GM08714 (cell line): ENCODE measurements at regions not wholly inside any gene's neighbourhood (a gene's known extent, or its start where the extent isn't known, plus 50 kb on each side); places are given as distances from the start of the nearest gene placed in this dataset.
"Not testable (repeated sequence)": the region's sequence is repeated elsewhere in the genome, so short reads cannot be mapped to it uniquely, and the experiment has no call there.

Experiments used
- H3K4me3 ChIP-seq: fragments of 200-500 bp; sonication (Bioruptor generic); 2 replicates; pipeline ENCODE4 v1.5.1; 2014; ENCODE audit warnings: mild to moderate bottlenecking, low read length, inconsistent platforms
- ZNF274 ChIP-seq: IDR thresholded peaks from 2 replicates; pipeline ENCODE4 v1.6.1; 2012; ENCODE audit warnings: mild to moderate bottlenecking, low read depth, low read length

DNA sequence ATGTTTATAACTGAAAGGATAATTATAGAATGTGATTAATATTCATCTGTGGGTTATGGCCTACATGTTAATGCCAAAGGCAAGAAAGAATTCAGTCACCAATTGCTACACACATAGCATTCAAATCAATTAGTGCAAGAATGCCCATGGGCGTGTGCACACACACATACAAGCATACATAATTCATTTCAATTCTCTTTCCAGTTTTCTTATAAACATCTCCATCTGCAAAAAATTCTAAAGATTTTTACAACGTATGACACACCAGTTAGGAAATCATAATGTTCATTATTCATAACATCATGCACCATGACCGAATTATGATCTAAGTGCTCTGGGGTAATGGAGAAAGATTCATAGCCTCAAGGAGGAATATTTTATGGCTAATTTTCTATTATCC lies 111.0 kb upstream of the ADTRP start:
- no peak for TF ChIP-seq ZNF274
- H3K4me3 ChIP-seq = no peak overlapping the region

DNA sequence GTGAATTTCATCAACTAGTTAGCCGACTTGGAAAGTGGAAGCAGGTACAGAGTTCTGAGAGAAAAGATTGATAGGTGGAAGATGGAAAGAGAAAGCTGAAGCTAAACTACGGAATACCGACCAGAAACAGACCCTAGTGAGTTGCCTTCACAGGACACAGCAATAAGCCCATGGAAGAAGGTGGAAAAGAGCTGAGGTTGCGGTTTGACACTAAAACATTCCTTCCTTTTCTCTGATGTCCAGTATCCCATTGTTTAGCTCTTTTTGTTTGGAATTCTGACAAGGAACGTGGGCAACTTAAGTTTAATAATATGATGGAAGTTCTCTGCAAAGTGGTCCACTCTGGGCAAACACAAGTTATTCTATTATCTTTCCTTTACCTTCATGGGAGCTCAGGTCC lies 110.1 kb upstream of the ADTRP start:
- H3K4me3 ChIP-seq = no peak overlapping the region
- no peak for TF ChIP-seq ZNF274

DNA sequence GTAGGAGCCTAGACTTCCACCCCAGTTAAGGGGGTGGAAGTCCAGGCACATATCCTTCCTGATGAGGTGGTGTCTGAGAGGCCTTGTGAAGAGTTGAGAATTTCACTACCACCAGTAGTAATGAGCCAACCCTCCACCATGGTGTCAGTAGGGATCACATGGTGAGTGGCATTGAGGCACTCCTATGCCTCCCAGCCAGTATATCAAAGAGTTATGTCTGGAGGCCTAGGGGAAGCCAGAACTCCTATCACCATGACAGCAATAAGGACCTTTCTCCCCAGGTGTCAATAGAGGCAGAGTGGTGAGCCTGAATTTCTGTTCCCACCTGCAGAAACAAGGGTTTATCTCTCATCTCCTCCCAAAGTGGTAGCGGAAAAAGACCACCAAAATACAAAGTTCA lies 106.6 kb upstream of the ADTRP start:
- TF ChIP-seq ZNF274 = no peak
- no peak overlapping the region for H3K4me3 ChIP-seq

DNA sequence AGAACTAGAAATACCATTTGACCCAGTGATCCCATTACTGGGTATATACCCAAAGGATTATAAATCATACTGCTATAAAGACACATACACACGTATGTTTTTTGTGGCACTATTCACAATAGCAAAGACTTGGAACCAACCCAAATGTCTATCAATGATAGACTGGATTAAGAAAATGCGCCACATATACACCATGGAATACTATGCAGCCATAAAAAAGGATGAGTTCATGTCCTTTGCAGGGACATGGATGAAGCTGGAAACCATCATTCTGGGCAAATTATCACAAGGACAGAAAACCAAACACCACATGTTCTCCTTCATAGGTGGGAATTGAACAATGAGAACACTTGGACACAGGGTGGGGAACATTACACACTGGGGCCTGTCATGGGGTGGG lies 104.9 kb upstream of the ADTRP start:
- not testable (repeated sequence) for H3K4me3 ChIP-seq

DNA sequence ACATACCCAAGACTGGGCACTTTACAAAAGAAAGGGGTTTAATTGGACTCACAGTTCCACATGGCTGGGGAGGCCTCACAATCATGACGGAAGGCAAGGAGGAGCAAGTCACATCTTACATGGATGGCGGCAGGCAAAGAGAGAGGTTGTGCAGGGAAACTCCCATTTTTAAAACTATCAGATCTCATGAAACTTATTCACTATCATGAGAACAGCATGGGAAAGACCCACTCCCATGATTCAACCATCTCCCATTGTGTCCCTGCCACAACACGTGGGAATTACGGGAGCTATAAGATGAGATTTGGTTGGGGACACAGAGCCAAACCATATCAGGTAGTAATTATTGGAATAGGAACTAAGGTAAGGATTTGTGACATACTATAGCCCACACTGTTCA lies 101.6 kb upstream of the ADTRP start:
- not testable (repeated sequence) for H3K4me3 ChIP-seq

DNA sequence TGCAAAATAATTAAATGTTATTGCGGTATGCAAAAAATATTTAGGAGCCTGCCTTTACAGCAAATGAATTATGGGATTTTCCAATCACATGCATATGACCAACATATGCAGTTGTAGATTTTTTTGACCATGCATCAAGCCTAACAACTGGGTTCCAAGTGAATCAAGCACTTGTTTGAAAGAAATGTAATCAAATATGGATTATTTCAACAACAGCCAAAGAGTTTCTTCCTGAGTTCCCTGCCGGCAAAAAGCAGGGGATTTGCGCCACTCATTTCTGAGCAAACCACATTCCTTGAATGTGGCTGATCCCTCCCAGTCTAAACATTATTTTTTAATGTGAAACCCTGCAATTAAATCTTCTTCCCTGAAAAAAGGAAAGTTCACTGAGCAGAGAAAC lies 100.1 kb upstream of the ADTRP start:
- H3K4me3 ChIP-seq = no peak overlapping the region
- TF ChIP-seq ZNF274 = no peak

DNA sequence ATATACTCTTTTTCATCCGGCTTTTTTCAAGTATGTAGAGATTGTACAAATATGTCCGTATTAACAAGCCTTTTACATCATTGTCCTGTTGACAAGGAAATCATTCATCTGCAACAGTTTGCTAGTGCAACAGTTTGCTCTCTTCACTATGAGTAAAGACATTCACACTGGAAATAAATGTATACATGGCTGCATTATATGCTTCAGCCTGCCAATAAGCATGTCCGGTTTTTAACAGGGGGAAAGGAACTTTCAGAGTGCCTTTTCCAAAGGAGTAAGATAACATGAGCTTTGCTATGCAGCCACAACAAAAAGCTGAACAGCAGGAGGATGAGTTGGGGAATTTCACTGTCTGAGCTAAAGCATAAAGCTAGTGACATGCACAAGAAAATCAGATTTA lies 99.4 kb upstream of the ADTRP start:
- H3K4me3 ChIP-seq = no peak overlapping the region
- TF ChIP-seq ZNF274 = no peak

DNA sequence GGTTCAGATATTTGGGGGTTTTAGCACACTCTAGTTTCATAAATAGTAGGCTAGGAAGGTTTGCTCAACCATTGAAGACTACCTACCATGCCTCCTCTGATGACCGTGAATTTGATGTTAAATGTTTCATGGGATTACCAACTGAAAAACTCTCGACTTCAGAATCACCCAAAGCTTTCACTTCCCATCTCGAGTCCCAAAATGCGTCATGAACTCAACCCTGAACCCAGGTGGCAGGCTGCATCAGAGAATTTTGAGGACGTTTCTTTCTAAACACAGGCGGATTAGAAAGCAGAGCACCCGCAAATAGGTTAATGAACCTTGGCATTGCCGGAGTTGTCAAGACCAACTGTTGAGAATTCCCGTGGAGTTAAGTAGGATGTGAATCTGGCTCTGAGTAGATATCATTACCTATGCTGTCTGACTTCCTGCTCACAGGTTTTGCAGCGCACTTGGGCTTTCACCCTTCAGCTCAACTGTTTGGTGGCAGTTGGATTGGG lies 98.4 kb upstream of the ADTRP start:
- TF ChIP-seq ZNF274 = no peak
- no peak overlapping the region; the same call in 1 of the 2 replicates for H3K4me3 ChIP-seq

DNA sequence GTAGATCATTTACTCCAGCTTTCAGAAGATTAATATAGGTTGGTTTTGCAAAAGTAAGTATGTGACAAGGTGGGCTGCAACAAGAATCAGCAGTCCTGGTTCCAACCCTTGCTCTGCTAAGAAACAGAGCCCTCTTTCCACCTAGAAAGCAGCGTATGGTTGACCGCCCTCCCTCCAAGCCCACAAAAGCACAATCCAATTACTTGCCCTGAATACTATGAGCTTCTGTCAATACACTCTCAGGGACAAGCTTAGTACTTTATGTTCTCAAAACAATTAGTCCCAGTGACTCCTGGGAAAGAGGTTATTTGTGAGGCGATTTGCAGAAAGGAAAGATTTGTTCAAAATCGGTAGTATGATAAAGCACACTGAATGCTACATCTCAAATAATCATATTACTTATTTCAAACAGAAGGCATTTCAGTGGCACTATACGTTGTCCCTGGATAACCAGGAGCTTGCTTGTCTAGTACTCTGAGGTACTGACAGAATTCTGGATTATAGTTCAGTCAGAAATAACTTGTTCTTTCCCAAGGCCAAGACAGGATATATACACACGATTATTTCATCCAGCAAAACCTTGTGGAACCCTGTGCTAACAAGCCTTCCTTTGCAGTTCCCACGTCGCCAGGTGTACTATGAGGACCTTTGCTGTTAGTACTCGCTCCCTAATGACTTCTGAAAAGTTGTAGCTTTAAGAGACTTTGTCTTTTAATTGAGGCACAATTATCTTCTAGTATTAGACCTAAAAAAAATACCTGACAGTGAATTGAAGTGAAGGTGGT lies 96.9 kb upstream of the ADTRP start:
- no peak overlapping the region for H3K4me3 ChIP-seq
- no peak for TF ChIP-seq ZNF274

DNA sequence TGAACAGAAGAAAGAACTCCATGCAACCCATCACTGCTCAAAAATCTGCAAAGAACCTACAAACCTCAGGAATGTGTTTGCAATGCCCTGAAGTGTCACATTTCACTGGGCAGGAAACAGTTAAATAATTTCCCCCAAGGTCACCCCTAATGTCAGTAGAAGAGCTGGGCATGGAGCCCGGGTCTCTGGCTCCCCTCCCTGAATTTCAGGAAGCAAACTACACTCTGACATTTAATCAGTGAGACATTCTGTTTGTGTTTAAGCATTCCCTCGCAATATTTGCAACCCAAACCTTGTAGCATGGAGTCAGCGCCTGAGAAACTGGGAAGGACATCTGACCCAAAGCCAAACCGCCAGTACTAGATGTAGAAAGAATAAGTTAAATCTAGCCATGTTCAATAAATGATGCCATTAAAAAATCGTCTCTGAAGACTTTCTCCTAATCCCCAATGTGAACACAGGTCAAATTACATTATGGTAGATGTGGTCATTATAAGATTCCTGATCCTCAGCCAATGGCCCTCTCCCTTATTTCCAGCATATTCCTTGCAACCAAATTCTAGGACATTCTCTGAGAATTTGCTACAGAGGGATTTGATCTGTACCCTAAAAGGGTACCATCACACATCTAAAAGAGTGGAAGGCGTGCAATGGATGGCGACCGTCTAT lies 91.2 kb upstream of the ADTRP start:
- TF ChIP-seq ZNF274 = no peak

DNA sequence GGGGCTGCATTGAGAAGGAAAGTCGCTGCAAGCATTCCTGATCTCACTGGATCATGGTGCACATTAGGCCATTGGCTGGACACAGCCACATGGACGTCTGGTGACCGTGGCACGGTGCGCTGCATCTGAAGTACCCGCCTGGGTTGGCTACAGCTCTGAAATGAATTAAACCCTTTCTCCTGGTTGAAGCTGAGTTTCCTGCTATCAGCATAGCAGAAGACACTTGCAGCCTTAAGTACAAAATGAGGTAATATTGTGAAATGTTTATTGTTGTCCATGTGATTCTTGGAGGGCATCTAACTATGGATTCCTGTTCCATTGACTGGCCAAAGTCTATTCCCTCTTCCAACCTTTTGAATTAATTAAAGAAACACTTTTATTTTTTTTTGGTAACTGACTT lies 89.8 kb upstream of the ADTRP start:
- TF ChIP-seq ZNF274 = no peak
- H3K4me3 ChIP-seq = no peak overlapping the region

More for the DNA sequence above, 91.2 kb upstream of the ADTRP start:
- no peak overlapping the region for H3K4me3 ChIP-seq

DNA sequence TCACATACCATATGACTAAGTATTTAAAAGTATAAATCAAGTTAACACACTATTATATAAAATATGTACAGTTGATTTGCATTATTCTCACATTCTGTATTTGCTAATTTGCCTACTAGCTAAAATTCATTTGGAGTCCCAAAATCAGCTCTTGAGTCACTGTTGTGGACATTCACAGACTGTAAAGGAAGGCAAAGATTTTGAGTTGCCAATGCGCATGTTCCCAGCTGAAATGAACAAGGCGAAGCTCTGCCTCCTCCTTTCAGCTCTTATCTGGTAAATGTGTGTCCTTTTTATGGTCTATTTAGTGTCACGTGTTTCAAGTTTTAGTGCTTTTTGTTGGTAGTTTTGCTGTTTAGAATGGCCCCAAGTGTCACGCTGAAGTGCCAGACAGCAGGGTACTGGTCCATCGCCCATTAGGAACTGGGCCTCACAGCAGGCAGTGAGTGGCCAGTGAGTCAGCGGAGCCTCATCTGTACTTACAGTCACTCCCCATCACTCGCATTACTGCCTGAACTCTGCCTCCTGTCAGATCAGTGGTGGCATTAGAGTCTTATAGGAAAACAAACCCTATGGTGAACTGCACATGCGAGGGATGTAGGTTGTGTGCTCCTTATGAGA lies 87.2 kb upstream of the ADTRP start:
- H3K4me3 ChIP-seq = no peak overlapping the region
- TF ChIP-seq ZNF274 = no peak

DNA sequence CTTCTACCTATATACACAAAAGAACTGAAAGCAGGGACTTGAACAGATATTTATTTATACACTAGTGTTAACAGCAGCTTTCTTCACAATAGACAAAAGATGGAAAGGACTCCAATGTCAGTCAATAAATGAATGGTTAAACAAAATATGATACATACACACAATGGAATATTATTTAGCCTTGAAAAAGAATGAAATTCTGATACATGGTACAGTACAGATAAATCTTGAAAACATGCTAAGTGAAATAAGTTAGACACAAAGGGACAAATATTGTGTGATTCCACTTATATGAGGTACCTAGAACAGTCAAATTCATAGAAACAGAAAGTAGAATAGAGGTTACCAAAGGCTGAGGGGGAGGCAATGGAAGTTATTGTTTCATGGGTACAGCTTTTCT lies 79.8 kb upstream of the ADTRP start:
- H3K4me3 ChIP-seq = no peak overlapping the region
- TF ChIP-seq ZNF274 = no peak

DNA sequence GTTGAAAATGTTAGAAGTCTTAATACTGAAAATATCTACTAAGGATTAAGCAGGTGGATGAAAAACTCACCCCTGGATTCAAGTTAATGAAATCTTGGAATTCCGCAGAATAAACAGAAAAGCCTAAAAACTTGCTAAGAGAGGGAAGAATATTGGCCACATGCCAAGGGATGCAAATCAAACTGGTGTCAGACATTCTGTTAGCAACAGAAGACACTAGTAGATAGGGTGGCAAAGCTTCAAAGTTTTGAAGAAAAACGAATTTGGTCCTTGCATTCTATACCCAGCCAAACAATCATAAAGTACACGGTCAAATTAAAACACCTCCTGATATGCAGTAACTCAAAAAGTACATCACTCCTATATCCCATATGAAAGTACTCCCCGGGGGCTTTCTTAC lies 77.1 kb upstream of the ADTRP start:
- no peak for TF ChIP-seq ZNF274
- H3K4me3 ChIP-seq = no peak overlapping the region

DNA sequence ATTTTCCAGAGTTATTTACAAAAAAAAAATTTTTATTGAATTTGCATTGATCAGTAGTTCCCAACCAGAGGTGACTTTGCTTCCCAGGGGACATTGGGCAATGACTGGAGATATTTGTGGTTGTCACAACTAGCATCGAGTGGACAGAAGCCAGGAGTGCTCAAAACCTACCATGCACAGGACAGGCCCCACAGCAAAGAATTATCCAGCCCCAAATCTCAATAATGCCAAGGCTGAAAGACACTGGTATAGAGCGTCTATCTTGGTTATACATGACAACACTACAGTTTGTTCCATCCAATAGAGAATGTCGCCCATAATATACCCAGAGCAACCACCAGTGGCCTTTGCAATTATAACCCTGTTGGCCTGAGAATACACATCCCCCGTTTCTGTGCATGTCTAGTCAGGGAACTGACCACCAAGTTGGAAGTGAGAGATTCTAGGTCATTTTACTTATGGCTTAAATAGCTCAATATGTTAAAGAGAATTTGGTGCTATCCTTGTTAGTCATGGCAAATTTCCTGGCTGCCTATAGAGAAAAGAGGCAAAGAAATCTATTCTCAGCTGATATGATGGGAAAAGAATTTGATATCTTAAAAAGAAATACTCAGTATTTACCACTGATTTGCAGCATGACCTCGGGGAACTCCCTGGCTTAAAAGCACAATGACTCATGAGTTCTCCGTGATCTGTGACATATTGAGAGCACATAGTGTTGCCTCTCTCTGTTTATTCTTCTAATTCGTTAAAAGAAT lies 76.0 kb upstream of the ADTRP start:
- H3K4me3 ChIP-seq = no peak overlapping the region
- TF ChIP-seq ZNF274 = no peak
